B cell (primary cell): ENCODE measurements at regions not wholly inside any gene's neighbourhood (a gene's known extent, or its start where the extent isn't known, plus 50 kb on each side); places are given as distances from the start of the nearest gene placed in this dataset.

Source experiments
- EZH2 ChIP-seq: IDR thresholded peaks from 2 replicates; pipeline ENCODE4 v1.6.1; 2012; ENCODE audit warnings: borderline replicate concordance, low read depth, mild to moderate bottlenecking, moderate library complexity, low read length; ENCODE audit not compliant: insufficient read depth, poor library complexity, severe bottlenecking
- TF ChIP-seq, protein P1 (sequence below): fragments of 200-600 bp; IDR thresholded peaks from one replicate; pipeline ENCODE4 v1.8.0; 2022; ENCODE audit warnings: antibody characterized with exemption, mild to moderate bottlenecking

GRCh38 chr1:232519186-232519585, 110.7 kb downstream of the SIPA1L2 start:
- TF ChIP-seq, protein P1, sequence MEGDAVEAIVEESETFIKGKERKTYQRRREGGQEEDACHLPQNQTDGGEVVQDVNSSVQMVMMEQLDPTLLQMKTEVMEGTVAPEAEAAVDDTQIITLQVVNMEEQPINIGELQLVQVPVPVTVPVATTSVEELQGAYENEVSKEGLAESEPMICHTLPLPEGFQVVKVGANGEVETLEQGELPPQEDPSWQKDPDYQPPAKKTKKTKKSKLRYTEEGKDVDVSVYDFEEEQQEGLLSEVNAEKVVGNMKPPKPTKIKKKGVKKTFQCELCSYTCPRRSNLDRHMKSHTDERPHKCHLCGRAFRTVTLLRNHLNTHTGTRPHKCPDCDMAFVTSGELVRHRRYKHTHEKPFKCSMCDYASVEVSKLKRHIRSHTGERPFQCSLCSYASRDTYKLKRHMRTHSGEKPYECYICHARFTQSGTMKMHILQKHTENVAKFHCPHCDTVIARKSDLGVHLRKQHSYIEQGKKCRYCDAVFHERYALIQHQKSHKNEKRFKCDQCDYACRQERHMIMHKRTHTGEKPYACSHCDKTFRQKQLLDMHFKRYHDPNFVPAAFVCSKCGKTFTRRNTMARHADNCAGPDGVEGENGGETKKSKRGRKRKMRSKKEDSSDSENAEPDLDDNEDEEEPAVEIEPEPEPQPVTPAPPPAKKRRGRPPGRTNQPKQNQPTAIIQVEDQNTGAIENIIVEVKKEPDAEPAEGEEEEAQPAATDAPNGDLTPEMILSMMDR = no peak
- TF ChIP-seq EZH2 = no peak
